ENCODE measurements at regions not wholly inside any gene's neighbourhood (a gene's known extent, or its start where the extent isn't known, plus 50 kb on each side); places are given as distances from the start of the nearest gene placed in this dataset.
"Not testable (repeated sequence)": the region's sequence is repeated elsewhere in the genome, so short reads cannot be mapped to it uniquely, and the experiment has no call there.

DNA sequence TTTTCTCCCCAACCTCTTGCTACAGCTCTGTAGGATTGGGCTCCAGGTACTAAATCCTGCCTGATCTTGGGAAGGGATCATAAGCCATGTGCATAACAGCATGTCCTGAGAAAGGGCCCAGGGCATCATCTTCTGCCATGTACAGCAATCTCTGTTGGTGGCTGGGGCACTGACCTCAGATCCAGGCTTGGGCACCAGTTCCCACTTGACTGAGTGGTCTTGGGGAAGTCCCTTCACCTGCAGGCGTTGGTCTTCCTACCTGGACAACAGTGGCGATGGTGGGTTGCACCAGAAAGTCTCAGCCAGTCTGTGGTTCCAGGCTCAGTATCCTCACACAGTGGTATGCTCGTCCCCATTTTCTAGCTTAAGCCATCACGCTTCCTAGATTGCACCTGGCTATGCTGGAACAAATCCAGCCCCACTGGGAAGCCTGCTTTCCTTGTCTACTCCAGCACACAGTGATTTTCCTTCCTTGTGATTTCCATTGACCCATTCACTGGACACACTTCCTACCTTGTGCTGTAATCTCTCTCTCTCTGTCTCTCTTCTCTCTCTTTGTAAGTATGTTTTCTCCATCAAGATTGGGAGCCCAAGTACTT, 121.7 kb upstream of the PITX1 start:
- no peak for DNase-seq

DNA sequence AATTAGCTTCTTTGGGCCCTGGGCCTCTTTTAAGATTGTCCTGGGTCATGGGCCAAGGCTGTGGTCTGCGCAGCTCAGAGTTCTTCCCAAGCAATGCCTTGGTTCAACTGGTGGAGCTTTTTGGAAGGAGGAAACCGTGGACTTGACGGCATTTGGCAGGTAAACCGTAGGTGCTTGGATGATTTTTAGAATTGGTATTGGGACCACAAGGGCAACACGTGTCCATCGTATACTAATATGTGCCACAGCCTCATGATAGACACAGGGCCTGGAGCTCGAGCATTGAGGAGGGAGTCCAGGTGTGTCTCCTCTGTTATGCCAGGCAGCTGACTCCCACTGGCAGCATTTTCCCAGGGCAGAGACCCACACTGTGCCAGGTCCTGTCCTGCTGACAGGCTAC, 120.9 kb upstream of the PITX1 start:
- DNase-seq = no peak

DNA sequence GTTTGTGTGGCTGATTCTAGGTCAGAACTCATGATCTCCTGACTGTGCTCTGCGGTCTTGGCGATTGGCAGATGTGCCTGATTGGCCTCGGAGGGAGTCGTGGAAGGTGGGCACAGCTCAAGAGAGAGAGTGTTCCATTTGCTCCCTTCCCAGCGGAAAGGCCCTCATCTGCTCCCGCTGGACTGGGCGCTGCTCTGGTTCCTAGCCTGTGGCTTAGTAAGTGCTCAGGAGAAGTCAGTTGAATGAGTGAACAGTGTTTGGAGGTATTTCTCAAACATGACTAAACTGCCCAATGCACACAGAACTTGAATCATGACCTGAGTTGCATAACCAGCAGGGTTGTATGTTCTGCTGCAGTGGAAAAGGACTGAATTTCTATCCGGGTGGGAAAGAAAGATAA, 120.2 kb upstream of the PITX1 start:
- no peak for DNase-seq

DNA sequence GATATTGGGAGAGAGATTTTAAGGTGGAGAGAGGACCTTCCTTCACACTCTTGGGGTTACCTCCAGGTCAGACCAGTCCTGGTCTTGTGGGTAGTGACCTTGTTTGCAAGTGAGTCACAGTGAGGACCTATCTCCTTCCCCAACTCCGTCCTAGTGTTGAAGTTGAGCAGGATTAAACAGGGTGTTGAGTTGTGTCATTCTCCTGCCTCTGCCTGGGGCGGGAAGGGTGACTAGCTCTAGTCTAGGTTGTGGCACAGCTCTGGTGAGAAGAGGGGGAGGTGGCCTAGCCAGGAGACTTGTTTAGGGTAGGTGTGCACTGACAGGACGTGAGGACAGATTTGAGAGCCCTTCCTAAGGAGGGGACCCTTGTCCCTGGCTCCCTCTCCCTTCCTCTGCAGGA, 119.6 kb upstream of the PITX1 start:
- DNase-seq = no peak

DNA sequence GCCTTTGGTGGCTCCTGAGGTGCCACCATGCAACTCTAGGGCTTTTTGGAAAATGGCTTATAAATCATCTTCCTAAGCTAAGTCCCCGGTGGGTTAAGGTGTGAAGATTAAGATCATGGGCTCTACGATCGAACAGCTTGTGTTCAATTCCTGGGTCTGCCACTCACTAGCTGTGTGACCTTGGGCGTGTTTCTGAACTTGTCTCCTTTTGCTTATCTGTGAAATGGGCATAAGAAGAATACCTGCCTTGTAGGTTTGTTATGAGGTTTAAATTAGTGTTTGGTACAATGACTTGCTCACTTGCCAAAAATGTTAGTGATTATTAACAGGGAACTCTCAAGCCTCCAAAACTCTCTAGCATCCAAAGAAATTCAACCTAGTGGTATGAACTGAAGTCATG, 119.2 kb upstream of the PITX1 start:
- DNase-seq = no peak

DNA sequence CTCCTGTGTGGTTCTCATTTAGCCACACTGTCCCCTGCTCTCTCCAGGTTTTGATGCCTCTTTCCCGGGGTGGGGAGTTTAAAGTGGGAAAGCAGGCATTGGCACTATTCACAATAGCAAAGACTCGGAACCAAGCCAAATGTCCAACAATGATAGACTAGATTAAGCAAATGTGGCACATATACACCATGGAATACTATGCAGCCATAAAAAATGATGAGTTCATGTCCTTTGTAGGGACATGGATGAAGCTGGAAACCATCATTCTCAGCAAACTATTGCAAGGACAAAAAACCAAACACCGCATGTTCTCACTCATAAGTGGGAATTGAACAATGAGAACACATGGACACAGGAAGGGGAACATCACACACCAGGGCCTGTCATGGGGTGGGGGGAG, 117.6 kb upstream of the PITX1 start:
- DNase-seq = not testable (repeated sequence)

DNA sequence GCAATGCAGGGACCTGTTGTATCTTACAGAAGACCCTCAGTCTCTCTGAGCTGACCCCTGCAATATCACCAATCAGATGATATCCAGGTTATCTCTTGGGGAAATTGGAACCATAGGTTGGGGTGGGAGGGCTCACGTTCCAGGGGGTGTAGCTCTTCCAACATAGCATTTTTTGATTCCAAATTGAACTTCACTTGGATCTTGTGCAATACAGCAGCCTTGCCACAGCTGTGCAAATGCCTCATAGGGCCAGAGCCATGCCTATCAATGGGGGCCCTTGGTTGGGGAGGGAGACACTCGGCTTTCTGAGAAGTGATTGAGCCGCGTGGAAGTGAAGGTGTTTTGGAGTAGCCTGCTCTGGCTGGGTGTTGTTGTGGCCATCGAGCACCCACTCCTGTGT, 117.2 kb upstream of the PITX1 start:
- DNase-seq = no peak

DNA sequence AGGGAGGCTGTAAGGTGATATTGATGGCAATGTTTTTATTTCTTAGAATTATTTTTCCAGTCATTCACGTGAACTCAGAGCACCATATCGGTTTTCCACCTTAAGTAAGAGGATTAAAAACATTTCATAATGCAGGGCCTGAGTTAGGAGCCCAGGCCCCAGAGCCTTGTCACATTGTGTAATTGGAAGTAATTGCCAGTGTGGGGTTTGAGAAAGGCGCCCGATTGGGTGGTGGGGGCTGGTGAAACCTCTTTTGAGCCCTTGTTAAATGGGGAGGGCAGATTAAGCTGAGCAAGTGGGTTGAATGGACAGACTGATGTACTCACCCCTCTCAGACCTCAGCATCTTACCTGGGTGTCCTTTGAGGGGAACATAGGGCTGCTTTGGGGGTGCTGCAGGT, 116.7 kb upstream of the PITX1 start:
- DNase-seq = no peak

DNA sequence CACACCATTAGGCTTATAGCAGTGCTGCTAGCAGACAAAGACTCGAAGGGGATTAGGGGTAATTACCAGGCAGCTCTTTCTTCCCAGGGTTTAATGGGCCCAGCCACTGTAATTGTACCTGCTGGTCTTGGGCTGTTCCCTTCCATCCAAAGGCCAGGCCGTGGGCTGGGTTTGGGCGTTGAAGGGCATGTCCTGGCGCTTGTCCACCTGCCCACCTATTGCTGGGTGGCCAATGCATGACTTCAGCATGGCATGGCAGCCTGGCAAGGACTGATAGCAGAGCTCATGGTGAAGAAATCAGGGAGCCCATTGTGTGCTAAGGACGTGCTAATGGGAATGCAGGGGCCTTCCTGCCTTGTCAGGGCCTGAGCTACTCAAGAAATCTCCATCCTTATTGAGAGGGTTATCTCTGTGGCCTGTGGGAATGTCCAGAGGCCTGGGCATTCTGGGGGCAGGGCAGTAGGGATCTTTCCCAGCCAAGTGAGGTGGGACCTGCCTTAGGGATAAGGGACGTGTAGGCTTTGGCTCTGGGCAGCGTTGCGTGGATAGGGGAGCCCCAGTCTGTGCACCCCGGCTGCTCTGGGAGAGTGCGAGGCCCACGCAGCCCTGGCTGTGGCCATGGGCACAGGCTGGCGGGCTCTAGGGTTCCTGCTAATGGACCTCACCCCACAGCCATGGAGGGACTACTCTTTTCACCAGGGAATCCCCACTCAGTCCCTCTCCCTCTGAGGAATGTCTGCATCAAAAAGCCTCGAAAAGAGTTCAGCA, 116.1 kb upstream of the PITX1 start:
- no peak for DNase-seq

DNA sequence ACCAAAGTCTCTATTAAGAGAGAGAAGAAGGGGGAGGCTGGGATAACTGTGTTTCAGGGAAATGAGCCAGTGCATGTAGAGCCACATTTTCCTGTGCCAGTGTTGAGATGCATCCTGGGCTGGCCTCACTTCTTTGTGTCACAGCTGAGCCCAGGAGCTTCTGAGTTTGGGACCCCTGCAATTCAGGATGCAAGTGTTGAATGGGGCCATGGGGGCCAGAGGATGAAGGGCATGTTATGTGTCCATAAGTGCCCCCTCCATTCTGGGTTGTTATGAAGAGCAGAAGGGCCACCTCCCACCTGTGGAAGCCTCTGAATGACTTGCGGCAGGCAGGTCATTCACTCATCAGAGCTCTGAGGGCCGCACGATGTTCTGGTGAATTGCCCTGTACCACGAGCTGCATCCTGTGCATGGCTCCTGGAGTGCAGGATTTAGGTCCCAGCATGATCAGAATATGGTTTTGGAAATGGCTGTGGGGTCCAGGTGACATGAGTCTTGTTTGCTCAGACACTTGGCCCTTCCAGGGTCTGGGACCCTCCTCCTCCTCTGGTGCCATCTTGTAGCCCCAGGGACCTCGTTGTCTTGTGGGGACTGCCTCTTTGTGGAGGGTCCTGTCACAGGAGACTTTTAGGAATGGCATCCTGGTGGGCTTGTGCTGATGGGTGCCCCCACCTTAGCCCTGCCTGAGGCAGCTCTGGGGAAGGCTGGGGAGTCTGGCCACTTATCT, 115.4 kb upstream of the PITX1 start:
- no peak for DNase-seq

DNA sequence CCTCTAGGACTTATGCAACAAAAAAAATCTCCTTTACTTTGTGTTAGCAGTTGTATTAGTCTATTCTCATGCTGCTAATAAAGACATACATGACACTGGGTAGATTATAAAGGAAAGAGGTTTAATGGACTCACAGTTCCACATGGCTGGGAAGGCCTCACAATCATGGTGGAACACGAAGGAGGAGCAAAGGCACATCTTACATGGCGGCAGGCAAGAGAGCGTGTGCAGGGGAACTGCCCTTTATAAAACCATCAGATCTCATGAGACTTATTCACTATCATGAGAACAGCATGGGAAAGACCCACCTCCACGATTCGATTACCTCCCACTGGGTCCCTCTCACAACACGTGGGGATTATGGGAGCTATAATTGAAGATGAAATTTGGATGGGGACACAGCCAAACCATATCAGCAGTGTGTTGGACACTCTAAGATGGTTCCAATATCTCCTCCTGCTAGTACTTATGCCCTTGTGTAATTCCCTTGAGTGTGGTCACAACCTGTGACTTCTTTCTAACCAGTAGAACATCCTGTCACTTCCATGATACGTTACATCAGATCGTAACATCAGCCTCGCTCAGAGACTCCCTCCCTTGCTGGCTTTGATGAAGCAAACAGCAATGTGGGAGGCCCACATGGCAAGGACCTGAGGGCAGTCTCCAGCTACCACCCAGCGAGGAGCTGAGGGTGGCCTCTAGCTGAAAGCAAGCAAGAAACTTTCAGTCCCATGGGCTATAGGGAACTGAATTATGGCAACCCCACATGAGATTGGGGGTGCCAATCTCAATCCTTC, 113.5 kb upstream of the PITX1 start:
- DNase-seq = no peak

DNA sequence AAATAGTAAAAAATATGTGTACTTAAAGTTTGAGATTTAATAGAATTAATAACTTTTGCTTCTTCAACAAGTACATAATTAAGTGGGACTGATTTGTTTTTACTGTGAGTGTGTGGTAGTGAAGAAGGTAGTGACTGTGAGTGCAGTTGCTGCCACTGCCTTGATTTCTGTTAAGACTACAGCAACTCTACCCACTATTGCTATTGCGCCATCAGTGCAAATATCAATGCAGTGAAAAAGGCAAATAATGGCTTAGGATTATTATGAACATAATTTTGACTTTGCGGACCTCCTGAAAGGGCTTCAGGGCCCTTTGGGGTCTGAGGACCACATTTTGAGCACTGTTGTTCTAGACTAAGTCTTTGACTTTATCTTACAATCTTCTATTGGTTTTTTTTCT, 112.0 kb upstream of the PITX1 start:
- no peak for DNase-seq

DNA sequence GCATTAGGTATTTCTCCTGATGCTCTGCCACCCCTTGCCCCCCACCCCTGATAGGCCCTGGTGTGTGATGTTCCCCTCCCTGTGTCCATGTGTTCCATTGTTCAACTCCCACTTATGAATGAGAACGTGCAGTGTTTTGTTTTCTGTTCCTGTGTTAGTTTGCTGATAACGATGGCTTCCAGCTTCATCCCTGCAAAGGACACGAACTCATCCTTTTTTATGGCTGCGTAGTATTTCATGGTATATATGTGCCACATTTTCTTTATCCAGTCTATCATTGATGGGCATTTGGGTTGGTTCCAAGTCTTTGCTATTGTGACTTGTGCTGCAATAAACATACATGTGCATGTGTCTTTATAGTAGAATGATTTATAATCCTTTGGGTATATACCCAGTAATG, 109.7 kb upstream of the PITX1 start:
- not testable (repeated sequence) for DNase-seq

DNA sequence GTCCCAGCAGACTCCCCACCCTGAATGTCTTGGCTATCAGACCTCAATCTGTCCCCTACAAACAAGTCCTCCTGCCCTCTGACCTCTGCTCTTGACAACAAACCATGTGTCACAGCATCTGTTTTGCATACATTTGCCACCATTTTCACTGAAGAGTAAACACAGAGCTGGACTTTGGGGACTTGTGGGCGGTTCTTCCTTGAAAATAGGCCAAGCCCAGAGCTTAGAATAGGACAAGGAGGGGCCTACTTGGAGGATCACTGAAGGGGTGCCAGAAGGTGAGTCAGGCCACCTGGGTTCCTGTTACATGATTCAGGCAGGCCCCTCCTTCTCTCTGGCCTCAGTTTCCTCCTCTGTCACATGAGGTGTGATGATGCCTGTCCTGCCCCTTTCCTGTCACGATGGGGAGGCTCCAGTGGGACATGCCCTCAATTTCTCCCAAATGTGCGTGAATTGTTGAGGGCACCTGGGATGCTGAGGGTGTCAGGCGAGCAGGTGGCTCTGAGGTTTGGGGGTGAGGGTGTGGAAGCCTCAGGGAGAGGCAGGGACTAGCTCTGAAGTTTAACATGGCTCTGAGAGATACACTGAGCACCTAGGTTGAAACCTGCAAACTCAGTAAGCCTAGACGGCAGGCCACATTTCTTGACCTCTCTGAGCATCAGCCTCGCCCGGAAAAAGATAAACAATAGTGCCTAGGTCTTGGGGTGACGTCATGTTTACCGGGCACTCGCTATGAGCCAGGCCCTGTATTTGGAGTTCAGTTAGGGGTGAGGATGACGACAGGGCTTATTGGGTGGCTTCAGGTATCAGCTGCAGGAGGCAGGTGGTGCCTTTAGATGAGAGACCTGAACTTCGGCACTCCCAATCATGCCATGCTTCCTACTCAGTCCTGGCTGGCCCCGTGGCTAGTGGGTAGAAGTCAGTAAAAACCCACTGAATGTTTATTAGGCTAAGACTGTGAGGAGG, 107.6 kb upstream of the PITX1 start:
- DNase-seq = no peak

DNA sequence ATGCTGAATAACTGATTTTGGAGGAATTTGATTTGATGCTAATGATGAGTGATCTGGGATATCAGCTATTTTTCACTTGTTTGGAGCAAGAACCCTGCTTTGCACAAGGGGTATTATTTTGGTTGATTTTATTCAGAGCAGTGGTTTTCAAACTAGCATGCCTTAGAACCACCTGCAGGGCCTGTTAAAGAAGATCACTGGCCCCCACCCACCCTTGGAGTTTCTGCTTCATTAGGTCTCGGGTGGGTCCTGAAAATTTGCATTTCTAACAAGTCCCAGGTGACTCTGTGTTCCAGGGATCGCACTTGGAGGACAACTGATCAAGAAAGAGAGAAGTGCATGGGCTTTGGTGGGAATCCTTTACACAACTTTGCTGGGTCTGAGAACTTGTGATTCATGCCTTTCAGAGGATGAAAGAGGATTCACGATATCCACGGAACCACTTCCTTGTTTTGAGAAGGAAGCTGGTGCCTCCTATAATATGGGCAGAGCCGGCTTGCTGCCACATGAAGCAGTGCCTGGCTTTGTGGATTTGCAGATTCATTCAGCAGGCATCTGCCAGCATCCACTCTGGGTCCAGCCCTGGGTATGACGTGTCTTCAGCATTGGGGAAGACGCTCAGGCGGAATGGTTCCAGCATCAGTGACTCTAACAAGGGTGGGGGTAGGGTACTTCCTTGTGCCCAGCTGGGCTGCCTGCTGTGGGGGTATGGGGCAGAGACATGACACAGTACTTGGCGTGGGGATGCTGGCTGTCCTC, 106.6 kb upstream of the PITX1 start:
- DNase-seq = no peak

DNA sequence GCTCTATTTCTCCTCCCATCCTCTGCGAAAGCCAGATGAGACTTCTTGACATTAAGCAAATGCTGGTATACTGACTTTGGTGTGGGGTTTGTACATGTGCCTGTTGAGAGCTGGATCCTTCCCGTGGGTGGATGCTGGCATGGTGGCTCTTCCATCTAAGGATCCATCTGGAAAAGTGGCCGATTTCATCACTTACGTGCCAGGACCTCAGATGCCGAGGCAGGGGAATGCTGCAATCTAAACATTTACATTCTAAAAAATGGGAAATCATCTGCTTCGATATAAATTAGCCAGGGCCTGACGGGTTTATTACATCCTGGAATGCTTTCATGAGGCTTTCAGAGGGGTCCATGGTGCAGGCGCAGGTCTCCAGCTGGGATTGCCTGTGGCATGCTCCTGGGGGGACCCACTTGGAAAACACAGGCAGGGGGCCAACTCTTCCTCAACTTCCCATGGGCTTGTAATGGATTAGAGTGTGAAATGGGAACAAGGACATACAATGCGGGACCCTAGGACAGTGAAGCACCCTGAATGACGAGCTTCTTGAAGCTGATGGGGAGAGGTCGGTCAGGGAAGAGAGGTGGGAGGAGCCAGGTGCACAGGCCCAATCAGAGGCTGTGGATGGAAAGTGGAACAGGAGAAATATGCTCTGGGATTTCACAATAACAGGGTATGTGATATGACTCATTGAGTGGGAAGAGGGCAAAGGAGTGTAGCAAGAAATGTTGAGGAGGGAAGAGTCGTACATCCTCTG, 105.5 kb upstream of the PITX1 start:
- DNase-seq = no peak

DNA sequence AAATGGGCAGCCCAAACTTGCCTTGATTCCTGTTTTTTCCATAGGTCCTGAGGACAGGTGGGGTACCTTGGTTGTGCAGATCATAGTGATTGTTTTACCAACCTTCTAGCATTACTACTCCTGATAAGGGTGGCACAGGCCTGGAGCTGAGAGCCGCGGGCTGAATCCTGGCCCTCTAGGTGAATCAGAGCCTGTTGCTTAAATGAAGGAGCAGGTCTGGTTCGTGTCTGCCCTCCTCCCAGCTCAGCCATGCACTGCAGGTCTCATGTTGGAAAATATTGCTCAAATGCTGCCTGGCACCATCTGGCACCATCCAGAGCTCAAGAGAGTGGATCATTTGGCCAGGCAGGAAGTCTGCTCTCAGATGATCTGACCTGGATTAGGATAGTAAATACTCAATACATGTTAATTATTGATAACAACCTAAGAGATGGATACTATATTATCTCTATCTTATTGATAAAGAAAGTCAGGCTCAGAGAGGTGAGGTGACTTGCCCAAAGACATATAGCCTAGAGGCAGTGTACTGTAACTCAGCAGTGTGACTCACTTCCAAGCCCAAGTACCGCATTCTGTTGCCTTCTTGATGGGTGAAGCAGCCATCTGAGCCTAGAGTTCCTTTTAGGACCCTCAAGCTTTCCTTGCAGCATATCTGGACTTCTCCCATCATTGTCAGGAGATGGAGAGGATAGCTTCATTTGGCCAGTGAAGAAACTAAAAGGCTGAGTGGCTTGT, 104.3 kb upstream of the PITX1 start:
- DNase-seq = no peak

DNA sequence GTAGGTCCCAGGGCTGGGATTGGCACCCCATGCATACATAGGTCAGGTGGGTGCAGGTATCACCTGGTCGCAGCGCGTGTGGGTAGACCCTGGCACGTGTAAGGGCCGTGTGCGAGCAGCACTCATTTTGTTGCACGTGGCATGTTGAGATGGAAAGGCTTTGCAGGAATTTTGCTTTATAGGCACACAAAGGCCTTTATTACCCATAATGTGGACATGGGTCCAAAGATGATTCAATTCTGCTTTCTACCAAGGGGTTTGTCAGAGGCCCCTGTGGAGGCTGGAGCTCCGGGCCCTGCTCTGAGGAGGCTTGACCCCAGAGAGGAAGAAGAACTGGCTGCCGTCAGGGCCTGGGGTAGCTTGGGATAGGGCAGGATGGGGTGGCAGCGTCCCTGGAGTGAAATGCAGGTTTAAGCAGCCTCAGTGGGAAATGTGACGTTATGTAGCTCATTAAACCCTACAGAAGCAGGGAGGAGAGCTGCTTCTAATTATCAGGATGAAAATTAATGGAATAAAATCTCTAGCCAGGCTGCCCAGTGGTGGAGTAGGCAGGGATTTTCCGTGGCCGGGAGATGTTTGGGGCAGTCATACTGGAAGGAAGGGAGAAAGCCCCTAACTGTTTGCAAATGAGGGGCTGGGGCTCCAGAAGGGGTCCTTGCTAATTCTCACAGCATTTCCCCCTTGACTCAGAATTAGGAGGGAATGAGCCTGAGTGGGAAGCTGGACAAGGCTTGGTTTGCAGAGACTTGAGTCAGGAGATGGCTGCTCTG, 103.3 kb upstream of the PITX1 start:
- DNase-seq = no peak

DNA sequence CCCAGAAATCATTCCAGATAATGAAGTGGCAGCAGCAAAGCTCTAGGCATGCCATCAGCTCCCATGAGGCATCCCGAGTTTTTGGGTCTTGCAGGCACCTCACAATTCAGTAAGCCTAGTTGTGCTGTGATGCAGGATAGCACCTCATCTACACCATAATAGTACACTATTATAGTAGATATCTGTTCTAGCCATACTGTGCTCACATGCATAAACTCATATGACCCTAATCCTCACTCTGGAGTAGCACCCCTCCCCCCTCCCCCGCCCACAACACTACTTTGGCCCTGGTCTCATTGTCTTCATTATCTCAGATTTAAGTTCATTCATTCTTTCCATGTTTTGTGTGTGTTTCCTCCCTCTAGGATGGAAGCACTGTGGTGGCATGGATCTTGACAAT, 102.5 kb upstream of the PITX1 start:
- DNase-seq = no peak
